NB4 (cell line): ENCODE measurements at regions not wholly inside any gene's neighbourhood (a gene's known extent, or its start where the extent isn't known, plus 50 kb on each side); places are given as distances from the start of the nearest gene placed in this dataset.

Experiments
- DNase-seq: peaks from one replicate; pipeline ENCODE4 v3.0.0; 2010; ENCODE audit warnings: low read depth
- H3K4me3 ChIP-seq: one replicate; pipeline ENCODE4 v1.5.1; 2011; ENCODE audit warnings: mild to moderate bottlenecking, low read depth, low read length, moderate library complexity
- MYC ChIP-seq: IDR thresholded peaks from 2 replicates; pipeline ENCODE4 v1.6.1; 2011; ENCODE audit warnings: low read depth, low read length
- POLR2A ChIP-seq: IDR thresholded peaks from 2 replicates; pipeline ENCODE4 v1.6.1; 2011; ENCODE audit warnings: mild to moderate bottlenecking; ENCODE audit not compliant: insufficient read length; ENCODE audit errors: extremely low read depth
- TF ChIP-seq, protein P1 (sequence below): IDR thresholded peaks from one replicate; pipeline ENCODE4 v1.5.1; 2012; ENCODE audit warnings: low read depth, low read length
- TF ChIP-seq, protein P2 (sequence below): IDR thresholded peaks from 2 replicates; pipeline ENCODE4 v1.6.1; 2011; ENCODE audit warnings: low read depth, low read length

DNA sequence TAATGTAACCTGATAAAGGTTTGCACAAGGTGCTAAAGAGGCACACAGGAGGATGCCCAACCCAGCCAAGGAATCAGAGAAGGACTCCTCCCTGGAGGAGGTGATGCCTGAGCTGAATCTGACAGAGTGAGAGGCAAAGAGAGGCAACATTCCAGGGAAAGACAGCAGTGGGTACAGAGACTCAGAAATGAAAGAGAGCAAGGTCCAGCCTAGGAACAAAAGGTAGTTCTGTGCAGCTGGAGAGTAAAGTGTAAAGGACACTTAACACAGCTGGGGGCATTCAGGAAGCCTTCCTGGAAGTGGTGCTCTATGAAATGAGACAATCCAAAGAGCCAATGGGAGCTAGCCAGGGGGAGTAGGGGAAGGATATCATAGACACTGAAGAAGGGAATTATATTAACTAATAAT is 181.0 kb upstream of the GLI2 start:
- no peak for DNase-seq
- TF ChIP-seq, protein P1, sequence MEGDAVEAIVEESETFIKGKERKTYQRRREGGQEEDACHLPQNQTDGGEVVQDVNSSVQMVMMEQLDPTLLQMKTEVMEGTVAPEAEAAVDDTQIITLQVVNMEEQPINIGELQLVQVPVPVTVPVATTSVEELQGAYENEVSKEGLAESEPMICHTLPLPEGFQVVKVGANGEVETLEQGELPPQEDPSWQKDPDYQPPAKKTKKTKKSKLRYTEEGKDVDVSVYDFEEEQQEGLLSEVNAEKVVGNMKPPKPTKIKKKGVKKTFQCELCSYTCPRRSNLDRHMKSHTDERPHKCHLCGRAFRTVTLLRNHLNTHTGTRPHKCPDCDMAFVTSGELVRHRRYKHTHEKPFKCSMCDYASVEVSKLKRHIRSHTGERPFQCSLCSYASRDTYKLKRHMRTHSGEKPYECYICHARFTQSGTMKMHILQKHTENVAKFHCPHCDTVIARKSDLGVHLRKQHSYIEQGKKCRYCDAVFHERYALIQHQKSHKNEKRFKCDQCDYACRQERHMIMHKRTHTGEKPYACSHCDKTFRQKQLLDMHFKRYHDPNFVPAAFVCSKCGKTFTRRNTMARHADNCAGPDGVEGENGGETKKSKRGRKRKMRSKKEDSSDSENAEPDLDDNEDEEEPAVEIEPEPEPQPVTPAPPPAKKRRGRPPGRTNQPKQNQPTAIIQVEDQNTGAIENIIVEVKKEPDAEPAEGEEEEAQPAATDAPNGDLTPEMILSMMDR = no peak
- no peak for TF ChIP-seq POLR2A
- TF ChIP-seq, protein P2, sequence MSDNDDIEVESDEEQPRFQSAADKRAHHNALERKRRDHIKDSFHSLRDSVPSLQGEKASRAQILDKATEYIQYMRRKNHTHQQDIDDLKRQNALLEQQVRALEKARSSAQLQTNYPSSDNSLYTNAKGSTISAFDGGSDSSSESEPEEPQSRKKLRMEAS = no peak
- TF ChIP-seq MYC = no peak
- H3K4me3 ChIP-seq = no peak overlapping the region

DNA sequence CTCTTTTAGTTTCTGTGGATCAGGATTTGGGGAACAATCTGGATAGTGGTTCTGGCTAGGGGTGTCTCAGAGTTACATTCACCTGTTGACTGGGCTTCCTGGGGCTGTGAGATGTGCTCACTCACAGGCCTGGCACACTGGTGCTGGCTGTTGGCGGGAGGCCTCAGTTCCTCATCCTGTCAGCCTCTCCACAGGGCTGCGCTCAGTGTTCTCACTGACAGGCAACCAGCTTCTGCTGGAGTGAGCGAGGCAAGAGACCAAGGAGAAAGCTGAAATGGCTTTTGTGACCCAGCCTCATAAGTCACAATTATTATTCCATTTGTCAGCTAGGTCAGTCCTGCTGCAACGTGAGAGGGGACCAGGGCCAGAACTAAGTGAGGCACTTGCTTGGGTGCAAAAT is 180.6 kb upstream of the GLI2 start:
- DNase-seq = no peak
- TF ChIP-seq POLR2A = no peak
- H3K4me3 ChIP-seq = no peak overlapping the region

DNA sequence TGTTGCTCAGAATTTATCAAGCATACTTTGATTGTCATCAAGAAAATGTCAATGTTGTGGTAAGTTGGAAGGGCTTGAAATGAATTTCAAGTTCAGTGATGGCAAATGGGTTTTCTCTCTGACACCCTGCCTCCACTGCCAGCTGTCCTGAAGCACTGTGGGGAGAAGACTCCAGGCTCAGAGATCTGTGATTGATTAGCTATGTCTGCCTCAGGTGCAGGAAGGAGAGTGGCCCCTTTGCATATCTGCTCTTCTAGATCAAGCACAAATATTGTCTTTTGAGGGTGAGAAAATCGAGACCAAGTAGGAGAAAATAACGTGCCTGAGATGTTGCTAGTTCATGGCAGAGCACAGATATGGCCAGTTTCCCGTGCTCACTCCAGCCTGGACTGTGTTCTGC is 178.8 kb upstream of the GLI2 start:
- TF ChIP-seq, protein P1 = no peak
- TF ChIP-seq MYC (no peak), POLR2A (no peak)
- TF ChIP-seq, protein P2 = no peak
- DNase-seq = no peak
- no peak overlapping the region for H3K4me3 ChIP-seq

DNA sequence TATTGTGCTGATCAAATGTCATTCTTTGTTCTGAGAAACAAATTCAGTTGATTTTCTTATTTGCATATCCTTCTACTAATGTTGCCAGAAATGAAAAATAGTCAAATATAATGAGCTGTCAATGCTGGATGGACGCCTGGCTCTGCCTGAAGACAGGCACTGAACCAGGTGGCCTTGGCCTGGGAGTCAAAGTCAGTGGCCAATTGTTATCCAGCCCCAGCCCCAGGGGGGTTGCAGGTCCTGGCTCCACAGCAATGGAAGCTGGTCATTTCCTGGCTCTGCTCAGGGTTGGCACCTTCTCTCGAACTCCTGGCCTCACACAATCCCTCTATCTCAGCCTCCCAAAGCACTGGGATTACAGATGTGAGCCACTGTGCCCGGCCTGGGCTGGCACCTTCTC is 176.8 kb upstream of the GLI2 start:
- H3K4me3 ChIP-seq = no peak overlapping the region
- DNase-seq = no peak
- TF ChIP-seq POLR2A = no peak
- TF ChIP-seq, protein P1 = no peak
- no peak for TF ChIP-seq MYC
- TF ChIP-seq, protein P2 = no peak

DNA sequence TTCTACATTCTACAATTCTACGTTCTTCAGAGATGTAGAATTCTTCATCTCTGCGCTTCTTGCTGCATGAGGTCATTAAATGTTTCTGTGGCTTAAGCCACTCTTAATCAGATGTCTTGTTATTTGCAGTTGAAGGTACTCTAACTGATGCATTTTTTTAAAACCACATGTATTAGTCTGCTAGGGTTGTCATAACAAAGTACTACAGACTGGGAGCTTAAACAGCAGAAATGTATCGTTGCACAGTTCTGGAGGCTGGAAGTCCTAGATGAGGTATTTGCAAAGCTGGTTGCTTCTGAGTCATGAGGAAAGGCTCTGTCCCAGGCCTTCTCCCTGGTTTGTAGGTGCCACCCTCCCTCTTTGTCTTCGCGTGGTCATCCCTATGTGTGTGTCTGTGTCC is 176.3 kb upstream of the GLI2 start:
- no peak for DNase-seq
- H3K4me3 ChIP-seq = no peak overlapping the region
- no peak for TF ChIP-seq MYC
- TF ChIP-seq, protein P1 = no peak
- no peak for TF ChIP-seq POLR2A
- TF ChIP-seq, protein P2 = no peak

DNA sequence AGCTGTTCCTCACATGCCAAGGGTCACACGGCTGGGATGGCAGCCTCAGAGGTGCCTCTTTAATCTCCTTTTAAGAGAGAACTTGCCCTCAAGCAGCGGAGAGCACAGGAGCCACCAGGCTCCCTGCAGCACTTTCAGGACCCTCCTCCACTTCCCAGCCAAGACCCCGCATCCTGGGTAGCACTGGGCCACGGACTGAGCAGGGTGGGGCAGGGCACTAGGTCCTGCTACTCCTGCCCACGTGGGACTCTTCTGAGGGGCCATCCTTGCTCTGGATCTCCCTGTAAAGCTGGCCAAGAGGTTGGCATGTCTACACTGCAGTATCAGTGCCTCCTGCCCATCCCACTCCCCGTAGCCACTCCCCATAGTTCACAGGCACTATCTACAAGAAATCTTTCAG is 175.3 kb upstream of the GLI2 start:
- DNase-seq = no peak
- TF ChIP-seq, protein P1 = no peak
- TF ChIP-seq POLR2A = no peak
- TF ChIP-seq, protein P2 = no peak
- TF ChIP-seq MYC = no peak
- no peak overlapping the region for H3K4me3 ChIP-seq
